ENCODE measurements at regions not wholly inside any gene's neighbourhood (a gene's known extent, or its start where the extent isn't known, plus 50 kb on each side); places are given as distances from the start of the nearest gene placed in this dataset.

DNA sequence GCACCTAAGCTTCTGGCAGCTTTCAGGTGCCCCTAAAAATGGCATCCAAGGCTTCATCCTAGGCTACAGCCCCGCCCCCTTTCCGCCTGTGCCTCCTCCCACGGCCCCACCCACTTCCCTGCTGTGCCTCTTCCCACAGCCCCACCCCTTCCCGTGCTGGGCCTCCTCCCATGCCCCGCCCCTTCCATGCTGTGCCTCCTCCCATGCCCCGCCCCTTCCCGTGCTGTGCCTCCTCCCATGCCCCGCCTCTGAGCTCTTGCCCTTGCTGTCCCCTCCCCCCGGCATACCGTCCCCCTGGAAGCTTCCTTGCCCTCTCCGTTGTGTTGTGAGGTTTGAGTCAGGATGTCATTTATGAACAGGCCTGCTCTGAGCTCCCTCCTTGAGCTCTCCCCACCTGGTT, 228.5 kb upstream of the AJAP1 start:
- Histone ChIP-seq H3K9ac (ENCODE audit: low read depth in 1 of 2, low read length in 2 of 2) (no peak overlapping the region), H3K36me3 (ENCODE audit: control insufficient read depth in 2 of 2, insufficient read depth in 2 of 2, low read length in 2 of 2) (no peaks in the 10 kb centered on the region), H3K27ac (ENCODE audit: low read depth in 2 of 2, low read length in 2 of 2) (no peak overlapping the region), H3K9me3 (ENCODE audit: control insufficient read depth in 2 of 2, low read length in 2 of 2) (no peaks in the 10 kb centered on the region), H3K27me3 (ENCODE audit: control insufficient read depth in 2 of 2, insufficient read depth in 2 of 2, low read length in 2 of 2) (no peaks in the 10 kb centered on the region), H3K4me3 (ENCODE audit: low read length in 2 of 2) (no peak overlapping the region), H3K4me1 (ENCODE audit: control insufficient read depth in 2 of 2, insufficient read depth in 2 of 2, low read length in 2 of 2) (no peaks in the 10 kb centered on the region)

- no peak overlapping the region for H3K27ac ChIP-seq (ENCODE audit: low read depth in 2 of 2, low read length in 2 of 2)
- H3K4me1 ChIP-seq (ENCODE audit: control insufficient read depth in 2 of 2, insufficient read depth in 2 of 2, low read length in 2 of 2) = no peaks in the 10 kb centered on the region
- no peak overlapping the region for H3K9ac ChIP-seq (ENCODE audit: low read depth in 1 of 2, low read length in 2 of 2)
- no peaks in the 10 kb centered on the region for H3K36me3 ChIP-seq (ENCODE audit: control insufficient read depth in 2 of 2, insufficient read depth in 2 of 2, low read length in 2 of 2)
- H3K9me3 ChIP-seq (ENCODE audit: control insufficient read depth in 2 of 2, low read length in 2 of 2) = no peaks in the 10 kb centered on the region
- H3K4me3 ChIP-seq (ENCODE audit: low read length in 2 of 2) = no peak overlapping the region
- H3K27me3 ChIP-seq (ENCODE audit: control insufficient read depth in 2 of 2, insufficient read depth in 2 of 2, low read length in 2 of 2) = no peaks in the 10 kb centered on the region
Measured at GRCh38 chr1:4428711-4429110, 225.7 kb upstream of the AJAP1 start.

DNA sequence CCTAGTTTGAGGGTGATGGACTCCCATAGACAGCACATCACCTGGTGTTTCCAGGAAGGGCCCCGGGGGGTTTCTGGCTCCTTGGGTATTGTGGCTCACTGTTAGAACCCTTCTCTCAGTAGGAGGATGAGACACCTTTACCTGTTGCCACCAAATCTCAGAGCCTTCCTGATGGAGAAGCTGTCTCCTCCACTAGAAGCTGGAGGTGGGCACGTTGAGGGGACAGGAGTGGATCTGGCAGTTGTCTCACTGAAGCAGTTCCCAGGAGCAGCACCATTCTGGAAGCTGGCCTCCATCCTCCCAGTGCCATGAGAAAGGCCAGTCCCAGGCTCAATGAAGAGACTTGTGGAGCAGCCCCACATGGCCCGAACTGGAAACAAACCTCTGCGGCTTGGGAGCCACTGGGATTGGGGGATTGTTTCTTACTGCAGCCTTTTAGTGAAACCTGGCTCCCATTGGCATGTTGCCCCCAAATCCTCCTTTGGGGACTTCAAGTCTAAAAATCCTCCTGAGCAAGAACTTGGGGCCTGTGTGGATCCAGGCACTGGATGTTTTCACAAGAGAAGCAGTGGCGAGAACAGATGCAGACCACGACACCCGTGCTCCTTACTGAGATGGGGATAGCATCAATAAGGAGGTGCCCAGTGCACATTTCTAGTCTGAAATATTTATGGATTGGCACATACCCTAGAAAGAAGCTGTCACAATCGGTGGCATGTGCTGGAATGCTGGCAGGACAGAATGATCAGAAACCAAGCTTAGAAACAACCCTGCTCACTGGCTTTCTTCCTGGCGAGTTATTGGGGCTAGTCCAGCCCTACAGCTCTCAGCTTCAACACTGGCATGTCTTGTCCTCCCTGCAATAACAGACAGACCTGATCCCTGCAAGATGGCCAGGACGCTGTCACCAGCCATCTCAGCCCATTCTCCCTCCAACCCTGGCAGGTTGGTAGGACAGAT, 223.7 kb upstream of the AJAP1 start:
- Histone ChIP-seq H3K9me3 (ENCODE audit: control insufficient read depth in 2 of 2, low read length in 2 of 2) (no peaks in the 10 kb centered on the region), H3K9ac (ENCODE audit: low read depth in 1 of 2, low read length in 2 of 2) (no peak overlapping the region), H3K4me3 (ENCODE audit: low read length in 2 of 2) (no peak overlapping the region), H3K27me3 (ENCODE audit: control insufficient read depth in 2 of 2, insufficient read depth in 2 of 2, low read length in 2 of 2) (no peaks in the 10 kb centered on the region), H3K4me1 (ENCODE audit: control insufficient read depth in 2 of 2, insufficient read depth in 2 of 2, low read length in 2 of 2) (no peaks in the 10 kb centered on the region), H3K36me3 (ENCODE audit: control insufficient read depth in 2 of 2, insufficient read depth in 2 of 2, low read length in 2 of 2) (no peaks in the 10 kb centered on the region), H3K27ac (ENCODE audit: low read depth in 2 of 2, low read length in 2 of 2) (no peak overlapping the region)

- Histone ChIP-seq H3K9me3 (ENCODE audit: control insufficient read depth in 2 of 2, low read length in 2 of 2) (no peaks in the 10 kb centered on the region), H3K9ac (ENCODE audit: low read depth in 1 of 2, low read length in 2 of 2) (no peak overlapping the region), H3K27me3 (ENCODE audit: control insufficient read depth in 2 of 2, insufficient read depth in 2 of 2, low read length in 2 of 2) (no peaks in the 10 kb centered on the region), H3K4me1 (ENCODE audit: control insufficient read depth in 2 of 2, insufficient read depth in 2 of 2, low read length in 2 of 2) (no peaks in the 10 kb centered on the region), H3K27ac (ENCODE audit: low read depth in 2 of 2, low read length in 2 of 2) (no peak overlapping the region), H3K4me3 (ENCODE audit: low read length in 2 of 2) (no peak overlapping the region), H3K36me3 (ENCODE audit: control insufficient read depth in 2 of 2, insufficient read depth in 2 of 2, low read length in 2 of 2) (no peaks in the 10 kb centered on the region)
Measured at GRCh38 chr1:4431491-4431890, 222.9 kb upstream of the AJAP1 start.

DNA sequence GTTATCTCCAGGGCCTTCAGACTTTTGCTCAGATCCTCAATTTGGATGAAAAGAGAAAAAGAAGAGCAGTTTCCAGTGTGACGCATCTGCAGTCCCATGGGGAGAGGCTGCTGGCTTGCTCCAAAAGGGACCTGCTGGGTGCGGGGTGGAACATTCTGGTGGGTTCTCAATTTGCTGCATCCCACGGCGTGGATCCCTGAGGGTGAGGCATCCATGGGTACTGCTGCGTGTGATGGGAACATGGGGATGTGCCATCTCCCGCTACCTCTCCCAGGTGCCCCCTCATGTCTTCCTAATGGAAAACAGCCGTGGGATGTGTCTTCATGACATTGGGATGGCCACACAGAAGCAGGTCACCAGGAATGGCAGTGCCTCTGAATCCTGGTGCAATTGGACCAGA, 221.3 kb upstream of the AJAP1 start:
- H3K4me3 ChIP-seq (ENCODE audit: low read length in 2 of 2) = no peak overlapping the region
- no peaks in the 10 kb centered on the region for H3K9me3 ChIP-seq (ENCODE audit: control insufficient read depth in 2 of 2, low read length in 2 of 2)
- no peaks in the 10 kb centered on the region for H3K36me3 ChIP-seq (ENCODE audit: control insufficient read depth in 2 of 2, insufficient read depth in 2 of 2, low read length in 2 of 2)

DNA sequence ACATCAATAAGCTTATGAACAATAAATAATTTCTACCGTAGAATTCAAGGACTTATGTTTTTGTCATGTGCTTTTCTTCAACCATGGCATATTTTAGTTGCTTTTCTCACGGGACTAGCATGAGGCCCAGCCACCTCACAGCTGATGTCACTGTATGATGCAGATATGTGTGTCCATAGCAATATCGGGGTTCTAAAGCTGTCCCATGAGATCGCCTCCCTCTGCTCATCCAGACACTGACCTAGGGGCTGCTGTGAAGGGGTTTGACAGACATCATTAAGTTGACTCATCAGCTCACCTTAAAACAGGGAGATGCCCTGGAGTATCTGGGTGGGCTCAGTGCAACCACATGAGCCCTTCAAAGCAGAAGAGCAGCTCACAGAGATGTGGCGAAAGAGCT, 210.3 kb upstream of the AJAP1 start:
- H3K4me3 ChIP-seq (ENCODE audit: low read length in 2 of 2) = no peak overlapping the region
- no peaks in the 10 kb centered on the region for H3K27me3 ChIP-seq (ENCODE audit: control insufficient read depth in 2 of 2, insufficient read depth in 2 of 2, low read length in 2 of 2)
- H3K4me1 ChIP-seq (ENCODE audit: control insufficient read depth in 2 of 2, insufficient read depth in 2 of 2, low read length in 2 of 2) = no peaks in the 10 kb centered on the region
- no peaks in the 10 kb centered on the region for H3K36me3 ChIP-seq (ENCODE audit: control insufficient read depth in 2 of 2, insufficient read depth in 2 of 2, low read length in 2 of 2)
- H3K9ac ChIP-seq (ENCODE audit: low read depth in 1 of 2, low read length in 2 of 2) = no peak overlapping the region
- H3K9me3 ChIP-seq (ENCODE audit: control insufficient read depth in 2 of 2, low read length in 2 of 2) = no peaks in the 10 kb centered on the region
- H3K27ac ChIP-seq (ENCODE audit: low read depth in 2 of 2, low read length in 2 of 2) = no peak overlapping the region

More for the DNA sequence above, 221.3 kb upstream of the AJAP1 start:
- Histone ChIP-seq H3K9ac (ENCODE audit: low read depth in 1 of 2, low read length in 2 of 2) (no peak overlapping the region), H3K27ac (ENCODE audit: low read depth in 2 of 2, low read length in 2 of 2) (no peak overlapping the region), H3K27me3 (ENCODE audit: control insufficient read depth in 2 of 2, insufficient read depth in 2 of 2, low read length in 2 of 2) (no peaks in the 10 kb centered on the region), H3K4me1 (ENCODE audit: control insufficient read depth in 2 of 2, insufficient read depth in 2 of 2, low read length in 2 of 2) (no peaks in the 10 kb centered on the region)

- Histone ChIP-seq H3K27me3 (ENCODE audit: control insufficient read depth in 2 of 2, insufficient read depth in 2 of 2, low read length in 2 of 2) (no peaks in the 10 kb centered on the region), H3K9ac (ENCODE audit: low read depth in 1 of 2, low read length in 2 of 2) (no peak overlapping the region), H3K4me3 (ENCODE audit: low read length in 2 of 2) (no peak overlapping the region), H3K36me3 (ENCODE audit: control insufficient read depth in 2 of 2, insufficient read depth in 2 of 2, low read length in 2 of 2) (no peaks in the 10 kb centered on the region), H3K27ac (ENCODE audit: low read depth in 2 of 2, low read length in 2 of 2) (no peak overlapping the region), H3K4me1 (ENCODE audit: control insufficient read depth in 2 of 2, insufficient read depth in 2 of 2, low read length in 2 of 2) (no peaks in the 10 kb centered on the region), H3K9me3 (ENCODE audit: control insufficient read depth in 2 of 2, low read length in 2 of 2) (no peaks in the 10 kb centered on the region)
Measured at GRCh38 chr1:4447778-4448420, 206.5 kb upstream of the AJAP1 start.

GRCh38 chr1:4449972-4450371, 204.4 kb upstream of the AJAP1 start:
- Histone ChIP-seq H3K4me1 (ENCODE audit: control insufficient read depth in 2 of 2, insufficient read depth in 2 of 2, low read length in 2 of 2) (no peaks in the 10 kb centered on the region), H3K27me3 (ENCODE audit: control insufficient read depth in 2 of 2, insufficient read depth in 2 of 2, low read length in 2 of 2) (no peaks in the 10 kb centered on the region), H3K9me3 (ENCODE audit: control insufficient read depth in 2 of 2, low read length in 2 of 2) (no peaks in the 10 kb centered on the region), H3K9ac (ENCODE audit: low read depth in 1 of 2, low read length in 2 of 2) (no peak overlapping the region), H3K27ac (ENCODE audit: low read depth in 2 of 2, low read length in 2 of 2) (no peak overlapping the region), H3K36me3 (ENCODE audit: control insufficient read depth in 2 of 2, insufficient read depth in 2 of 2, low read length in 2 of 2) (no peaks in the 10 kb centered on the region), H3K4me3 (ENCODE audit: low read length in 2 of 2) (no peak overlapping the region)

DNA sequence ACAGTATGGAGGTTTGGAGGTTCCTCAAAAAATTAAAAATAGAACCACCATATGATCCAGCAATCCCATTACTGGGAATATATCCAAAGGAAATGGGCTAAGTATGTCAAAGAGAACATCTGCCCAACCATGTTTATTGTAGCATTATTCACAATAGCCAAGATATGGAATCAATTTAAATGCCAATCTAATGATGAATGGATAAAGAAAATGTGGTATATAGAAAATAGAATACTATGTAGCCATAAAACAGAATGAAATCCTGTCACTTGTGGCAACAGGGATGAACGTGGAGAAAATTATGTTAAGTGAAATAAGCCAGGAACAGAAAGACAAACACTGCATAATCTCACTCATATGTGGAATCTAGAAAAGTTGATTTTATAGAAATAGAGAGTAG, 201.7 kb upstream of the AJAP1 start:
- no peaks in the 10 kb centered on the region for H3K9me3 ChIP-seq (ENCODE audit: control insufficient read depth in 2 of 2, low read length in 2 of 2)

GRCh38 chr1:4460052-4460451, 194.4 kb upstream of the AJAP1 start:
- H3K9me3 ChIP-seq (ENCODE audit: control insufficient read depth in 2 of 2, low read length in 2 of 2) = no peaks in the 10 kb centered on the region
- H3K27ac ChIP-seq (ENCODE audit: low read depth in 2 of 2, low read length in 2 of 2) = no peak overlapping the region
- no peaks in the 10 kb centered on the region for H3K36me3 ChIP-seq (ENCODE audit: control insufficient read depth in 2 of 2, insufficient read depth in 2 of 2, low read length in 2 of 2)
- H3K9ac ChIP-seq (ENCODE audit: low read depth in 1 of 2, low read length in 2 of 2) = no peak overlapping the region
- no peaks in the 10 kb centered on the region for H3K4me1 ChIP-seq (ENCODE audit: control insufficient read depth in 2 of 2, insufficient read depth in 2 of 2, low read length in 2 of 2)
- no peaks in the 10 kb centered on the region for H3K27me3 ChIP-seq (ENCODE audit: control insufficient read depth in 2 of 2, insufficient read depth in 2 of 2, low read length in 2 of 2)
- H3K4me3 ChIP-seq (ENCODE audit: low read length in 2 of 2) = no peak overlapping the region

More for the DNA sequence above, 201.7 kb upstream of the AJAP1 start:
- no peak overlapping the region for H3K4me3 ChIP-seq (ENCODE audit: low read length in 2 of 2)
- no peaks in the 10 kb centered on the region for H3K4me1 ChIP-seq (ENCODE audit: control insufficient read depth in 2 of 2, insufficient read depth in 2 of 2, low read length in 2 of 2)
- H3K27ac ChIP-seq (ENCODE audit: low read depth in 2 of 2, low read length in 2 of 2) = no peak overlapping the region
- no peaks in the 10 kb centered on the region for H3K36me3 ChIP-seq (ENCODE audit: control insufficient read depth in 2 of 2, insufficient read depth in 2 of 2, low read length in 2 of 2)
- no peak overlapping the region for H3K9ac ChIP-seq (ENCODE audit: low read depth in 1 of 2, low read length in 2 of 2)
- H3K27me3 ChIP-seq (ENCODE audit: control insufficient read depth in 2 of 2, insufficient read depth in 2 of 2, low read length in 2 of 2) = no peaks in the 10 kb centered on the region
